ENCODE measurements at regions not wholly inside any gene's neighbourhood (a gene's known extent, or its start where the extent isn't known, plus 50 kb on each side); places are given as distances from the start of the nearest gene placed in this dataset.

DNA sequence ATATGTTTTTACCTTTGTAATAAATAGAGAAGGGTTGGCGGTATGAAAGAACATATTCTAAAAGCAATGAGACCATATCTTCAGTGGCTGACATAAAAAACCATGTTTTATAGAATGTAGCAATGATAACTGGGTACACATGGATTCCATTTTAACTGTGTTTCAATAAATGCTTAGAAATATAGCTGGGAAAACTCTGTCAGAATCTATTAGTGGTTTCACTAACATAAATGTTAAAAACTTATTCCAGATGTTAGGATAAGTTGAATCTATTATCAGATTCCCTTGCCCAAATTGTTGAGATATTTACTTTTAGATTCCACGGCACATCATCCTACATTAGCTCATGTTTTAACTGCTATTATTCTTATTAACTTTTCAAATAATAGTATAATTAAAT is 772.2 kb upstream of the ALCAM start:
- no peak for TF ChIP-seq POLR2A (IDR thresholded peaks at IDR 0.05; ENCODE audit: extremely low read depth, insufficient read length)
- TF ChIP-seq MYC (IDR thresholded peaks at IDR 0.05; ENCODE audit: low read depth, low read length): no peak
- TF ChIP-seq, protein P1, sequence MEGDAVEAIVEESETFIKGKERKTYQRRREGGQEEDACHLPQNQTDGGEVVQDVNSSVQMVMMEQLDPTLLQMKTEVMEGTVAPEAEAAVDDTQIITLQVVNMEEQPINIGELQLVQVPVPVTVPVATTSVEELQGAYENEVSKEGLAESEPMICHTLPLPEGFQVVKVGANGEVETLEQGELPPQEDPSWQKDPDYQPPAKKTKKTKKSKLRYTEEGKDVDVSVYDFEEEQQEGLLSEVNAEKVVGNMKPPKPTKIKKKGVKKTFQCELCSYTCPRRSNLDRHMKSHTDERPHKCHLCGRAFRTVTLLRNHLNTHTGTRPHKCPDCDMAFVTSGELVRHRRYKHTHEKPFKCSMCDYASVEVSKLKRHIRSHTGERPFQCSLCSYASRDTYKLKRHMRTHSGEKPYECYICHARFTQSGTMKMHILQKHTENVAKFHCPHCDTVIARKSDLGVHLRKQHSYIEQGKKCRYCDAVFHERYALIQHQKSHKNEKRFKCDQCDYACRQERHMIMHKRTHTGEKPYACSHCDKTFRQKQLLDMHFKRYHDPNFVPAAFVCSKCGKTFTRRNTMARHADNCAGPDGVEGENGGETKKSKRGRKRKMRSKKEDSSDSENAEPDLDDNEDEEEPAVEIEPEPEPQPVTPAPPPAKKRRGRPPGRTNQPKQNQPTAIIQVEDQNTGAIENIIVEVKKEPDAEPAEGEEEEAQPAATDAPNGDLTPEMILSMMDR (IDR thresholded peaks at IDR 0.05; ENCODE audit: low read depth, low read length): no peak
- TF ChIP-seq, protein P2, sequence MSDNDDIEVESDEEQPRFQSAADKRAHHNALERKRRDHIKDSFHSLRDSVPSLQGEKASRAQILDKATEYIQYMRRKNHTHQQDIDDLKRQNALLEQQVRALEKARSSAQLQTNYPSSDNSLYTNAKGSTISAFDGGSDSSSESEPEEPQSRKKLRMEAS (IDR thresholded peaks at IDR 0.05; ENCODE audit: low read depth, low read length): no peak
- DNase-seq (ENCODE audit: low read depth): no peak
- H3K4me3 ChIP-seq (ENCODE audit: low read depth, low read length): no peak overlapping the region

DNA sequence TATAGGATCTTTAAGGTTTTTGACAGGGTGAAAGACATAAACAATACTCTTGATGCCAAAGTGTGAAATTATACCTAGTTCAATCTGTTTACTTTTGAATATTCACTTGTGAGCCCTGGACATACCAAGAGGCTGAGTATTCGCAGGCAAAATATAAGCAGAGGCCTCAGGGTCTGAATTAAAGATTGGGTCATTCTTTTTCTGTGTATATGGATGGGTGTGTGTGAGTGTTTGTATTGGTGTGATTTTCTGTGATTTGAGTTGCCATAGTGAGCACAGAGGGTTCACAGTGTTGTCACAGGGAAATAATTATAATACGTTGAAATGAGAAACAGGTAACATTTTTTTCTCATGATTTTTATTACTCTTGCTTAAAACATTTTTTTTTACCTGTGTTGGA is 770.7 kb upstream of the ALCAM start:
- H3K4me3 ChIP-seq (ENCODE audit: low read depth, low read length): no peak overlapping the region
- no peak for DNase-seq (ENCODE audit: low read depth)
- no peak for TF ChIP-seq POLR2A (IDR thresholded peaks at IDR 0.05; ENCODE audit: extremely low read depth, insufficient read length)
- TF ChIP-seq, protein P2 (IDR thresholded peaks at IDR 0.05; ENCODE audit: low read depth, low read length): no peak
- no peak for TF ChIP-seq MYC (IDR thresholded peaks at IDR 0.05; ENCODE audit: low read depth, low read length)
- TF ChIP-seq, protein P1 (IDR thresholded peaks at IDR 0.05; ENCODE audit: low read depth, low read length): no peak

DNA sequence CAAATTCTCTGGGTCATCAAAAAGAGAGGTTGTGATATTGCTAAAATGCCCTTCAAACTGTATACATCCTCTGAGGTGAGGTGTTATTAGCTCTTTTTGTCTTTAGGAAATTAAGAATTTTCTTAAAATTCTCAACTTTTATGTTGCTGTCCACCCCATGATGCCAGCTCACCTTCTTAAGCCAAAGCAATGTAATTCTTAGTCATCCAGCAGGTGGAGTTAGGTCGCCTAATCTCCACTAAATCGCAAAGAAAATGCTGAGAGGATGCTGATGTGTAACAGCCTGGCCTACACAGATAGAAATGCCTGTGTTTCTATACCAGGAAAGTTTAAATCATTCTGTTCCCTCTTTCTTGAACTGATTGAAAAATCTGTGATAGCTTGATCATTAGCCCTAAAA is 770.2 kb upstream of the ALCAM start:
- TF ChIP-seq, protein P1 (IDR thresholded peaks at IDR 0.05; ENCODE audit: low read depth, low read length): peak; percentile 22
- TF ChIP-seq, protein P2 (IDR thresholded peaks at IDR 0.05; ENCODE audit: low read depth, low read length): no peak
- peak; percentile 38 for DNase-seq (ENCODE audit: low read depth)
- no peak overlapping the region for H3K4me3 ChIP-seq (ENCODE audit: low read depth, low read length)

DNA sequence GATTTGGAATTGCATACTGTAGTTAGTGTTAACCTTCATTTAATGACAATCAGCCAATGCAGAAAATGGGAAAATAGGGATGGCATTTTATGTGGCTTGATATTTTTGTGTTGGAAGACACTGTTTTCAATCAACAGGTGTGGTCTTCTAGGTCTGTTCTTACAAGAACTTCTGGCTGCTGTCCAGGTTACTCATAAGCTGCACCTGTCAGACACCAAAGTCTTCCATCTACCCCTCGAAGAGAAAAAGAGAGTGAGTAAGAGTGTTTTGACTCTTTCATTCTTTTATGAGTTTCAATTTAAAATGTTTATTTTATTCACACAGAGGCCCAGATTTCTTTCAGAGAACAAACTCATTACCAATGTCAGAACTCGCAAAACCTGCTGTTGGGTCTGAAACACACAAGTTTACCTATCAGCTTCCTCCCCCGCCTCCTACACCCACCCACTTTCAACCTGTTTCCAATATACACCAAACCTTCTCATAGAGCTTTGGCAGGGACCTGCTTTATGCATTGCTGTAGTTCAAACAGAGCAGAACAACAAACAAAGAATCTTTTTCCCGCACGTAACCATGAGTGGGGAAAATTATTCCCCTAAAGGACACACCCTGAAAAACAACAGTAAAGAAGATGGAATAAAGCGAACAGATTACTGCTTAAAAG is 767.7 kb upstream of the ALCAM start:
- TF ChIP-seq, protein P2 (IDR thresholded peaks at IDR 0.05; ENCODE audit: low read depth, low read length): no peak
- TF ChIP-seq POLR2A (IDR thresholded peaks at IDR 0.05; ENCODE audit: extremely low read depth, insufficient read length) (no peak), MYC (IDR thresholded peaks at IDR 0.05; ENCODE audit: low read depth, low read length) (no peak)
- TF ChIP-seq, protein P1 (IDR thresholded peaks at IDR 0.05; ENCODE audit: low read depth, low read length): no peak
- no peak overlapping the region for H3K4me3 ChIP-seq (ENCODE audit: low read depth, low read length)
- DNase-seq (ENCODE audit: low read depth): no peak

DNA sequence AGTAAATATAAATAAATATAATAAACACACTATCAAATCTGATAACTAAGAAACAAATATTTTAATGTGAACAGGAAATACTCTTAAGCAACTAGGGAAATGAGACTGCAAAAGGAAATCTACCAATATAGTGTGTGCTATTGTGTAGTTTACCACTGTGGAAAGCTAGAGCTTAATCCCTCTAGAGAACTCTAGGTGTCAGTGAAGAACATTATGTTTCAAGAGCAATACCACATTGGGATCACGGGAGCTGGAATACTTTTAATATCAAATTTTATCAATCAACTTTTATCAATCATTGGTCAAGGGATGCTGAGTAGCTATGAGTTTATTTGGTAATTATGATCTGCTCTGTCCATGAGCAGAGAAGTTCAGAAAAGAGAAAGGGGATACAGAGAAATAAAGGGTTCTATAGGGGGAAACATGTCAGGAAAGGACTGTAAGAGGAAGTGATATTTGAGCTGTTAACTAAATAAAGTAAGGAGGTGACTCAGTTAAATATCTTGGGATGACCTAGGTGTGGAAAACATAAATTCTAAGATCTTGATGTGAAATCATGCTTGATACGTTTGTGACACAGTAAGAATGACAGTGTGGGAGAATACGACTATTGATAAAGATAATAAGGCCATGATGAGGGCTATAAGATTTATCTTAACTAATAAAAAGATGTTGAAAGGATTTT is 762.2 kb upstream of the ALCAM start:
- TF ChIP-seq, protein P2 (IDR thresholded peaks at IDR 0.05; ENCODE audit: low read depth, low read length): no peak
- TF ChIP-seq, protein P1 (IDR thresholded peaks at IDR 0.05; ENCODE audit: low read depth, low read length): no peak
- no peak for TF ChIP-seq MYC (IDR thresholded peaks at IDR 0.05; ENCODE audit: low read depth, low read length)
- no peak for TF ChIP-seq POLR2A (IDR thresholded peaks at IDR 0.05; ENCODE audit: extremely low read depth, insufficient read length)
- no peak overlapping the region for H3K4me3 ChIP-seq (ENCODE audit: low read depth, low read length)
- peak; percentile 2 for DNase-seq (ENCODE audit: low read depth)

Measured in NB4 (cell line).